WI38 (cell line): ENCODE measurements at regions not wholly inside any gene's neighbourhood (a gene's known extent, or its start where the extent isn't known, plus 50 kb on each side); places are given as distances from the start of the nearest gene placed in this dataset.

Source experiments
- H3K4me3 ChIP-seq: 2 replicates; pipeline ENCODE4 v1.5.1; 2011; ENCODE audit warnings: low read depth, mild to moderate bottlenecking, control low read depth, low read length
- CTCF ChIP-seq: IDR thresholded peaks from 2 replicates; pipeline ENCODE4 v1.5.1; 2012; ENCODE audit warnings: low read depth, mild to moderate bottlenecking, control low read depth, low read length

- no peak overlapping the region for H3K4me3 ChIP-seq
- TF ChIP-seq CTCF, result no peak
Observed at GRCh38 chr2:228876276-228876675, 394.8 kb downstream of the PID1 start.

DNA sequence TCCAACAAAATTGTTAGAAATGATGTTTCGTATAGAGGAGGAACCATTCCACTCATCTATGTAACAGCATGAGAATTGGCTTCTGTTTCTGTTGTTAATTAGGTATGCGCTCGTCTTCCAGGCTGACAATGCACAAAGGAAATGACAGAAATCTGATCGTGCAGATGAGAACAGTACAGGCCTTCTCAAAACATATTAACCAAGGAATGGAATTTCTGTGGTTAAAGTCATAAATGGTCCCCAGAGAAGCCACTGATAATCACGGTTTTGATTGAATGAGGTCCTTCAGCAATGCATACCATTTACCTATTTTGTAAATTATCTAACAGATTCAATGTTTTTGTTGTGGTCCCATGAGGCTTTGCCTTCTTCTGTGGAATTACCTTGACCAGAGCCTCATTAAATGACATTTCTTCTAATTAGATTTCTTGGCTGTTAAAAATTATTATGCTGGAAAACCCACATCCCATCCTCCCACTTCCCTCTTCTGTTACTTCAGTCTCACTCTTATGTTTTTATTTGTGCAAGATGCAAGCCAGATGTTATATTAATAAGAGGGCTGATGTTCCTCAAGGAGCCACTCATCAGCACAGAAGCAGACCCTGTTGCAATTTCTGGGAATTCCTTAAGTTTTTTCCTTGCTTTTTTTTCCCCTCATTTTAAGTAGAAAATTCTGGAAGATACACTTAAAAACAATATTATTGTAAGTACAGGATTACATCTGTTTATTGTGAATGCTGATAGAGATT lies 395.8 kb downstream of the PID1 start:
- TF ChIP-seq CTCF, result no peak

DNA sequence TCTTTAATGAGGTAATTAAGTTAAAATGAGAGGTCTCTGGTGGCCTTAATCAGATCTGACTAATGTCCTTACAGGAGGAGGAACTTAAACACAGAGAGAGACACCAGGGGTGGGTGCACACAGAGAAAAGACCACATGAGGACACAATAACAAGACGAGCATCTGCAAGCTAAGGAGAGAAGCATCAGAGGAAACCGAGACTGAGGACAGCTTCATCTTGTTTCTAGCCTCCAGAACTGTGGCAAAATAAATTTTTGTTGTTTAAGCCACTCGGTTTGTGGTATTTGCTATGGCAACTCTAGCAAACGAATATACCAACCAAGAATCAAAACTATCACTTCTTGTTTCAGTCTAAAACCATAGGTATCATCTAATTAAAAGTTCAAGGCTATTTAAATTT lies 400.1 kb downstream of the PID1 start:
- TF ChIP-seq CTCF, result no peak
- H3K4me3 ChIP-seq, result no peak overlapping the region

More for the DNA sequence above, 395.8 kb downstream of the PID1 start:
- H3K4me3 ChIP-seq, result no peak overlapping the region

DNA sequence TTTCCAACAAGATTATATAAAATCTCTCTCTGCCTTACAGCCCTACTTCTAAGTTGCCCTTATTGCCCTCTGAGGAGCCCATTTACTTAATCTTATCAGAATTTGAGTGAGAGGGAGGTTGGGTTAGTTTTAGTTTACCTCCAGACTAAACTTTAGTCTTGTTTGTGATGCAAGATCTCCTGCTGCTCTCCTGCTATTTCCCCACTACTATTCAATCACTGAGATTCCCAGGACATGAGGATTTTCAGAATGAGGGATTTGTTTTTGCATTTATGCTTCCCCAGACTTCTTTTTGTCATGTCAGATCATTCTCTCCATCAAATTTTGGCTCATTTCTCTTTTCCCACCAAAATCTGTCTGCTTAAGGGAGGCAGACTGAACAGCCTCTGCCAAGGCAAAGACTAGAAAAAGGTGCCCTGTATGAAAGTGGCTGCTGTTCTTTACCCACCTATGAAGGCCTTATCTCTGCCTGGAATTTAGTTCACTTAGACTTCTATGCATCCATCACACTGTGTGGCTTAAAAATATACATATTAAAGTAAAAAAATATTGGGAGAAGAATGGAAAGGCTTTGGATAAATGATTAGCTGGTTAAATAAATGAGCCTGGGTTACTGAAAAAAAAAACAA lies 401.3 kb downstream of the PID1 start:
- no peak for TF ChIP-seq CTCF

DNA sequence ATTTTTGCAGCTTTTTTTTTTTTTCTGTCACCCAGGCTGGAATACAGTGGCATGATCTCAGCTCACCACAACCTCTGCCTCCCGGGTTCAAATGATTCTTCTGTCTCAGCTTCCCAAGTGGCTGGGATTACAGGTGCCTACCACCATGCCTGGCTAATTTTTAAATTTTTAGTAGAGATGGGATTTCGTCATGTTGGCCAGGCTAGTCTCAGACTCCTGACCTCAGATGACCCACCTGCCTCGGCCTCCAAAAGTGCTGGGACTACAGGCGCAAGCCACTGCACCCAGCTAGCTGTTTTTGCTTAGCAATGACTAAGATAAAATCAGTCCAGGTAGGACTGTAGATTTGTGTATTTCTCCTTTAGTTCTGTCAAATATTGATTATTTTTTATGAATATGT lies 403.7 kb downstream of the PID1 start:
- H3K4me3 ChIP-seq, result no peak overlapping the region
- TF ChIP-seq CTCF, result no peak

More for the DNA sequence above, 401.3 kb downstream of the PID1 start:
- H3K4me3 ChIP-seq, result no peak overlapping the region

GRCh38 chr2:228866781-228867180 lies 404.3 kb downstream of the PID1 start:
- no peak overlapping the region for H3K4me3 ChIP-seq
- TF ChIP-seq CTCF, result no peak

DNA sequence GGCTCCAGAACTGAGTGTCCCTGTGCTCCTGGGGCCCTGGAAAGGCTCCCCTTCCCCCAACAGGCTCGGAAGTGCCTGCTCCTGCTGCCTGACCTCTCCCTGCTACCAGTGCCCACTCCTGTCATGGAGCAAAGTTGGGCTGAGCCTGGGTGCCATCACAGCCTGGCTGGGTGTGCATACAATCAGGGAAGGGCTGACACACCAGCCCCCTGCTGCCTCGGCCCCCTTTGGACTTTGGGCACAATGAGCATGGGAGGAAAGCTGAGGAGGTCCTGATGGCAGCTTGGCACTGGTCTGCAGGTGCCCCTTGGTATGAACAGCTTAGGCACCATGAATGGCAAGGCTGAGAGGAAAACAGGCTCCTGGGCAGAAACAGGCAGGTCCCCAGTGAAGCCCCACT lies 405.0 kb downstream of the PID1 start:
- TF ChIP-seq CTCF, result no peak
- H3K4me3 ChIP-seq, result no peak overlapping the region
